DOHH2 (cell line): ENCODE measurements at regions not wholly inside any gene's neighbourhood (a gene's known extent, or its start where the extent isn't known, plus 50 kb on each side); places are given as distances from the start of the nearest gene placed in this dataset.

Experiments used
- H3F3A ChIP-seq: fragments of 200-600 bp; sonication (generic), shearing (Covaris generic); 2 replicates; pipeline ENCODE4 v1.6.0; 2016; ENCODE audit warnings: antibody characterized with exemption, mild to moderate bottlenecking; ENCODE audit not compliant: control insufficient read depth, insufficient read depth
- H3K27ac ChIP-seq: fragments of 200-600 bp; sonication (generic); 2 replicates; pipeline ENCODE4 v1.5.1; 2014; ENCODE audit warnings: low read depth, mild to moderate bottlenecking, low read length, moderate library complexity
- H3K27me3 ChIP-seq: fragments of 200-600 bp; sonication (generic); 2 replicates; pipeline ENCODE4 v1.6.1; 2014; ENCODE audit warnings: mild to moderate bottlenecking, low read length, mixed read lengths; ENCODE audit not compliant: control insufficient read depth
- H3K36me3 ChIP-seq: fragments of 200-600 bp; sonication (generic); 2 replicates; pipeline ENCODE4 v1.6.1; 2014; ENCODE audit warnings: mild to moderate bottlenecking, low read length, moderate library complexity, mixed read lengths; ENCODE audit not compliant: control insufficient read depth
- H3K4me1 ChIP-seq: fragments of 200-600 bp; sonication (generic); 2 replicates; pipeline ENCODE4 v1.6.1; 2014; ENCODE audit warnings: mild to moderate bottlenecking, low read length, mixed read lengths; ENCODE audit not compliant: control insufficient read depth
- H3K4me2 ChIP-seq: fragments of 200-600 bp; sonication (generic); 2 replicates; pipeline ENCODE4 v1.6.0; 2014; ENCODE audit warnings: mild to moderate bottlenecking, low read length, moderate library complexity
- H3K4me3 ChIP-seq: fragments of 200-600 bp; sonication (generic); 2 replicates; pipeline ENCODE4 v1.5.1; 2014; ENCODE audit warnings: mild to moderate bottlenecking, low read length, mixed read lengths
- H3K79me2 ChIP-seq: fragments of 200-600 bp; sonication (generic); 2 replicates; pipeline ENCODE4 v1.6.1; 2014; ENCODE audit warnings: mild to moderate bottlenecking, low read length, mixed read lengths; ENCODE audit not compliant: control insufficient read depth
- H3K9me2 ChIP-seq: fragments of 200-600 bp; sonication (generic); replicated peaks from 2 replicates; pipeline ENCODE4 v1.6.1; 2014; ENCODE audit warnings: mild to moderate bottlenecking, low read length, mixed read lengths; ENCODE audit not compliant: control insufficient read depth
- H3K9me3 ChIP-seq: fragments of 200-600 bp; sonication (generic); 2 replicates; pipeline ENCODE4 v1.6.1; 2014; ENCODE audit warnings: antibody characterized with exemption, low read length, mixed read lengths; ENCODE audit not compliant: control insufficient read depth, insufficient read depth
- H4K20me1 ChIP-seq: fragments of 200-600 bp; sonication (generic); 2 replicates; pipeline ENCODE4 v1.6.0; 2014; ENCODE audit warnings: low read depth, mild to moderate bottlenecking, antibody characterized with exemption, low read length, moderate library complexity; ENCODE audit not compliant: control insufficient read depth, insufficient read depth
- CTCF ChIP-seq: fragments of 200-600 bp; sonication (generic); IDR thresholded peaks from one replicate; pipeline ENCODE4 v1.5.1; 2014; ENCODE audit warnings: antibody characterized with exemption, mild to moderate bottlenecking, low read depth, low read length; ENCODE audit not compliant: poor library complexity, severe bottlenecking
- EZH2phosphoT487 ChIP-seq: fragments of 200-600 bp; sonication (generic); IDR thresholded peaks from 2 replicates; pipeline ENCODE4 v1.6.1; 2017; ENCODE audit warnings: borderline replicate concordance, mild to moderate bottlenecking, antibody characterized with exemption, low read length, moderate library complexity, mixed read lengths

DNA sequence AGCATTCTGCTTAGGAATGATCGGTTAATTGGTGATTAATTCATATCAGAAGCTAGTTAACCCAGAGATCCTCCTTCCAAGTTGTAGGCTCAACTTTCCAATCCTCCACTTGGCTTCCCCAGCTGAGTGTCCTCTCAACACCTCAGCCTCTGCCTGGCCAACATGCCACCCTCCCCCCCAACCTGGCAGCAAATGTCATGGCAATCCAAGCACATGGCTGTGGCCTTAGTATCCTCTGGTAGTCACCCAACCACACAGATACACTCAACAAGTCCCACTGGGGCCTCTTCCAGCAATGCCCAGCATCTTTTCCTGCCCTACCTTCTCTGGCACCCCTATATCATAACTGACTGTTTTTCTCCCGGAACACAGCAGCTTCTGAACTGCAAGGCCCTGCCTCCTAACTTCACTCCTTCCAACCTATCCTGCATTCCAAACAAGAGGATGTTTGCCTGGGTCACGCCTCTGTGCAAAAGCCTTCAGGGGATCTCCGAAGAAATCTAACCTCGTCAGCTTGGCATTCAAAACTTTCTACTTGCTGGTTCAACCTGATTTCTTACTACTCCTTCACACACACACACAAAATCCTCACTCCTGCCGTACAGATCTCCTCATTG lies 195.0 kb downstream of the CYP26B1 start:
- H3K4me2 ChIP-seq, result no peak overlapping the region

DNA sequence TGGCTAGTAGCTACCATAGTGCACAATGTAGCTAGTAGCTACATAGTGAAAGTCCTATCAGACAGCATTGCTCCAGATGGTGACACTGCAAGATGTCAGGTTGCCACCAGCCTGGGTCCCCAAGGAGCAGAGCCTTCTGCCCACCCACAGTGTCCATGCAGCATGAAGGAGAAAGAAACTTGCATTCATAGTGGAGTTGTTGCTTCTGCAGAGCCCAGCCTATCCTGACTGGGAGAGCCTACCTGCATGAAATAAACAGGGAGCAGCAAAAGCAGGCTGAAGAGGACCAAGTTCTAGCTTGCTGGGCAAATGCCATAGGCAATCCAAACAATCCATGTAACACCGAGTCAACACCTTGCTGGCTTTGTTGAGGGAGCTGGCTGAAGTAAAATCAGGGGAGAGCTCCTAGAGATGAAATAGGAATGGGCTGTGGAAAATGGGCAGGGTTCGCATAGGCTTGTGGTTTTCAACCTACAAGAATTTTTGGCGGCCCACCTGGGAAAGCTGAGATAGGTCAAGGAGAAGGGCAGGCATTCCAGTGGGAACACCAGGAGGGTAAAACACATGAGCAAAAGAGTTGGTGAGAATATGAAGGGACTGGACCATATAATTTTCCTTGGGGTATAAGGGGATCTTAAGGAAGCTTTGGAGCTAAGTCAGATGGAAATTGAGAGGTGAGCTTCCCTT lies 195.8 kb downstream of the CYP26B1 start:
- Histone ChIP-seq H3K4me3 (no peak overlapping the region), H3K27ac (no peak overlapping the region), H3K36me3 (no peaks in the 10 kb centered on the region), H3K9me3 (no peaks in the 10 kb centered on the region), H3K27me3 (no peaks in the 10 kb centered on the region), H3F3A (no peaks in the 10 kb centered on the region), H3K9me2 (no peaks in the 10 kb centered on the region), H3K4me1 (no peaks in the 10 kb centered on the region), H3K79me2 (no peaks in the 10 kb centered on the region), H3K4me2 (no peak overlapping the region), H4K20me1 (no peaks in the 10 kb centered on the region)
- no peak for TF ChIP-seq CTCF
- TF ChIP-seq EZH2phosphoT487, result no peak

More for the DNA sequence above, 195.0 kb downstream of the CYP26B1 start:
- Histone ChIP-seq H3K9me2 (no peaks in the 10 kb centered on the region), H3K9me3 (no peaks in the 10 kb centered on the region; the same call in 1 of the 2 replicates), H3K79me2 (no peaks in the 10 kb centered on the region), H3K4me3 (no peak overlapping the region), H3K4me1 (no peaks in the 10 kb centered on the region), H4K20me1 (no peaks in the 10 kb centered on the region), H3K27me3 (no peaks in the 10 kb centered on the region), H3F3A (no peaks in the 10 kb centered on the region), H3K27ac (no peak overlapping the region), H3K36me3 (no peaks in the 10 kb centered on the region)
- TF ChIP-seq CTCF (no peak), EZH2phosphoT487 (no peak)

DNA sequence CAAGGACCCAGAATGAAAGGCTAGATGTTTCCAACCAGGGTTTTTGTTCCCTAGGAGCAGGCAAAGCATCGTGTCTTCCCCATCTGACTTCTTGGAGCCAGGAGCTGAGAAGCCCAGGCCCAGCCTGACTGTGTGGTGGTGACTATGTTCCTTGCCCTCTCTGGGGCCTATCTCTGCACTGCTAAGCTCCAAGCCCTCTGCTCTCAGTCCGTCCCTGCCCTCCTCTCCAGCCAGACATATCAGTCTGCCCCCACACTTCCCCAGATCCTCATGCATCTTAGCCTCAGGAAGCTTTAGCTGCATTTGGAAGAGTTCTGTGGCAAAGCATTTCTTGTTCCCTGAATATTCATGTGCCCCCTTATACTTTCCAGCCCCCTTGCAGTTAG lies 196.6 kb downstream of the CYP26B1 start:
- Histone ChIP-seq H3K4me1 (no peaks in the 10 kb centered on the region), H3K4me3 (no peak overlapping the region), H3K9me3 (no peaks in the 10 kb centered on the region), H3K79me2 (no peaks in the 10 kb centered on the region), H4K20me1 (no peaks in the 10 kb centered on the region), H3K36me3 (no peaks in the 10 kb centered on the region), H3K27ac (no peak overlapping the region), H3K27me3 (no peaks in the 10 kb centered on the region), H3K9me2 (no peaks in the 10 kb centered on the region), H3F3A (no peaks in the 10 kb centered on the region), H3K4me2 (no peak overlapping the region)
- TF ChIP-seq EZH2phosphoT487, result no peak
- TF ChIP-seq CTCF, result no peak
